HEK293T (cell line): ENCODE measurements at regions not wholly inside any gene's neighbourhood (a gene's known extent, or its start where the extent isn't known, plus 50 kb on each side); places are given as distances from the start of the nearest gene placed in this dataset.
"Not testable (repeated sequence)": the region's sequence is repeated elsewhere in the genome, so short reads cannot be mapped to it uniquely, and the experiment has no call there.

Source experiments
- CTCF ChIA-PET: fragments of 350-600 bp; formaldehyde crosslinking; extraction: SDS; loops from one replicate; lab custom pipeline; 2021; ENCODE audit warnings: antibody characterized with exemption, inconsistent platforms; lab: Yijun Ruan, JAX
- POLR2A ChIA-PET: fragments of 350-600 bp; formaldehyde crosslinking; extraction: SDS; loops from one replicate; lab custom pipeline; 2020; ENCODE audit warnings: antibody characterized with exemption, inconsistent platforms; lab: Yijun Ruan, JAX
- DNase-seq: peaks from one replicate; pipeline ENCODE4 v3.0.0; 2012; ENCODE audit warnings: mixed read lengths; ENCODE audit errors: extremely low spot score
- ARNT ChIP-seq: fragments of 450-650 bp; IDR thresholded peaks from 2 replicates; pipeline ENCODE4 v1.6.1; 2017; ENCODE audit warnings: mild to moderate bottlenecking
- BHLHE40 ChIP-seq: fragments of 450-650 bp; IDR thresholded peaks from 2 replicates; pipeline ENCODE4 v1.6.1; 2016; ENCODE audit warnings: mild to moderate bottlenecking, moderate library complexity, borderline replicate concordance
- CTBP1 ChIP-seq: fragments of 450-650 bp; IDR thresholded peaks from 2 replicates; pipeline ENCODE4 v1.6.1; 2016; ENCODE audit warnings: borderline replicate concordance
- ELF4 ChIP-seq: fragments of 450-650 bp; IDR thresholded peaks from 2 replicates; pipeline ENCODE4 v1.6.1; 2017; ENCODE audit warnings: antibody characterized with exemption
- FOXA1 ChIP-seq: fragments of 450-650 bp; IDR thresholded peaks from 2 replicates; pipeline ENCODE4 v1.6.1; 2016; ENCODE audit warnings: mild to moderate bottlenecking
- FOXK2 ChIP-seq: fragments of 450-650 bp; IDR thresholded peaks from 2 replicates; pipeline ENCODE4 v1.6.1; 2016; ENCODE audit warnings: mild to moderate bottlenecking
- FOXM1 ChIP-seq: fragments of 450-650 bp; IDR thresholded peaks from 2 replicates; pipeline ENCODE4 v1.6.1; 2017; ENCODE audit warnings: mild to moderate bottlenecking, borderline replicate concordance
- HDGF ChIP-seq: fragments of 450-650 bp; IDR thresholded peaks from 2 replicates; pipeline ENCODE4 v1.6.1; 2017; ENCODE audit warnings: antibody characterized with exemption, borderline replicate concordance
- L3MBTL2 ChIP-seq: fragments of 450-650 bp; conservative IDR thresholded peaks from 2 replicates; pipeline ENCODE4 v1.6.1; 2016; ENCODE audit warnings: mild to moderate bottlenecking
- LEF1 ChIP-seq: fragments of 450-650 bp; IDR thresholded peaks from 2 replicates; pipeline ENCODE4 v1.6.1; 2017; ENCODE audit warnings: mild to moderate bottlenecking, borderline replicate concordance
- NFRKB ChIP-seq: fragments of 450-650 bp; IDR thresholded peaks from 2 replicates; pipeline ENCODE4 v1.6.1; 2016; ENCODE audit warnings: mild to moderate bottlenecking, moderate library complexity
- SP1 ChIP-seq: fragments of 450-650 bp; IDR thresholded peaks from 2 replicates; pipeline ENCODE4 v1.6.1; 2017
- SUZ12 ChIP-seq: fragments of 450-650 bp; IDR thresholded peaks from 2 replicates; pipeline ENCODE4 v1.6.1; 2016; ENCODE audit warnings: mild to moderate bottlenecking
- TARDBP ChIP-seq: fragments of 450-650 bp; IDR thresholded peaks from 2 replicates; pipeline ENCODE4 v1.6.1; 2016
- ZNF384 ChIP-seq: fragments of 450-650 bp; IDR thresholded peaks from 2 replicates; pipeline ENCODE4 v1.6.1; 2016
- TF ChIP-seq, protein P1 (sequence below): fragments of 450-650 bp; IDR thresholded peaks from 2 replicates; pipeline ENCODE4 v1.6.1; 2016

- POLR2A ChIA-PET, result no interaction called here
- TF ChIP-seq ELF4 (no peak), CTBP1 (no peak), SUZ12 (no peak), FOXM1 (no peak), HDGF (no peak), LEF1 (no peak), TARDBP (no peak), FOXK2 (no peak), FOXA1 (no peak), L3MBTL2 (no peak), BHLHE40 (no peak)
- TF ChIP-seq, protein P1, sequence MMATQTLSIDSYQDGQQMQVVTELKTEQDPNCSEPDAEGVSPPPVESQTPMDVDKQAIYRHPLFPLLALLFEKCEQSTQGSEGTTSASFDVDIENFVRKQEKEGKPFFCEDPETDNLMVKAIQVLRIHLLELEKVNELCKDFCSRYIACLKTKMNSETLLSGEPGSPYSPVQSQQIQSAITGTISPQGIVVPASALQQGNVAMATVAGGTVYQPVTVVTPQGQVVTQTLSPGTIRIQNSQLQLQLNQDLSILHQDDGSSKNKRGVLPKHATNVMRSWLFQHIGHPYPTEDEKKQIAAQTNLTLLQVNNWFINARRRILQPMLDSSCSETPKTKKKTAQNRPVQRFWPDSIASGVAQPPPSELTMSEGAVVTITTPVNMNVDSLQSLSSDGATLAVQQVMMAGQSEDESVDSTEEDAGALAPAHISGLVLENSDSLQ, result no peak
- peak; percentile 60 for DNase-seq
- CTCF ChIA-PET, result interaction anchor here (0.6 to 1.3 kb wide), 10 partner anchors 10 to 294 kb away, joined by 3 to 5 read pairs (median 4); no protein-coding TSS in a partner anchor
Measured at GRCh38 chr6:12637960-12638641, 78.5 kb upstream of the PHACTR1 start.

GRCh38 chr6:12640438-12640837 lies 76.1 kb upstream of the PHACTR1 start:
- DNase-seq, result no peak
- POLR2A ChIA-PET, result no interaction called here
- TF ChIP-seq HDGF, result no peak
- no peak for TF ChIP-seq CTBP1
- no peak for TF ChIP-seq ELF4
- no peak for TF ChIP-seq ZNF384
- TF ChIP-seq, protein P1, result no peak
- no peak for TF ChIP-seq FOXM1
- no peak for TF ChIP-seq FOXA1
- TF ChIP-seq FOXK2, result no peak
- TF ChIP-seq ARNT, result no peak
- no peak for TF ChIP-seq L3MBTL2
- no peak for TF ChIP-seq BHLHE40
- TF ChIP-seq TARDBP, result no peak
- no peak for TF ChIP-seq SUZ12
- no peak for TF ChIP-seq LEF1
- no peak for TF ChIP-seq SP1
- no peak for TF ChIP-seq NFRKB
- CTCF ChIA-PET, result no interaction called here

GRCh38 chr6:12641785-12642184 lies 74.8 kb upstream of the PHACTR1 start:
- CTCF ChIA-PET, POLR2A ChIA-PET, DNase-seq: not testable (repeated sequence)

DNA sequence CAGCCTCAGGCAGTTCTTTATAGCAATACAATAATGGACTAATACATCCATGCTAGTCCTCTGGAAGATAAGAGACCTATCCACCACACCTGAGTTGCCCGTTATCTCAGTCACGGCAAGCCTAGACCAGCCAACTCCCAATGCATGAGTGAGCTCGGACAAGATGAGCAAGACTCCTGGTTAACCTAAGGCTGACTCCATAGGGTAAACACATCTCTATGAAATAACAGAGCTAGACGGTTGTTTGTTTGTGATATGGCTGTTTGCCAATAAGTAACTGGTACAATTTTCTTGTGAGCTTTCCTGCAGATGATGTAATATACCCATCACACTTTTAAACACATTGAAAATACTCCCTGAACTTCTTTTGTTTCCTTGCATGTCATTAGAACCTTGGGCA lies 70.6 kb upstream of the PHACTR1 start:
- TF ChIP-seq, protein P1, result no peak
- no peak for DNase-seq
- POLR2A ChIA-PET, result no interaction called here
- CTCF ChIA-PET, result interaction anchor here (0.6 kb wide), 1 partner anchor 265 kb away, joined by 3 read pairs; no protein-coding TSS in a partner anchor

DNA sequence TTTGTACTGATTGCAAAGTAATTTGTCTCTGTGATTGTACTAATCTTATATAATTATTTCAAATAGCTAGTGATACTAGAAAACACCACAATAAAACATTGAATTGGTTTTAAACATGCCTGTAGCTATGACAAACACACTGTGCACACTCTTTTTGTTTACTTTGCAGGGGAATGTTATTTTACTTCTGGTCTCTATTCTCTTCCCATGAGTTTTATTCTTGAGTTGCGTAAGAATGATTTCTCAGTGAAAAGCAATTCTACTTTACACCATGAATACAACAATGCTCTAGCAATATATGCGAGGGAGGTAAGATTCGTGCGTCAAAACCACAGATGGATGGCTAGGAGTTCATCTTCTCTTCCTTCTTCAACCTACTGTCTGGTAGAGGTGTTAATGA lies 68.4 kb upstream of the PHACTR1 start:
- no peak for DNase-seq
- TF ChIP-seq HDGF (no peak), BHLHE40 (no peak)
- CTCF ChIA-PET, result interaction anchor here (0.8 to 1.3 kb wide), 3 partner anchors 10 to 263 kb away, joined by 3 to 4 read pairs (median 4); no protein-coding TSS in a partner anchor
- POLR2A ChIA-PET, result no interaction called here

GRCh38 chr6:12649325-12649724 lies 67.2 kb upstream of the PHACTR1 start:
- DNase-seq, result no peak
- POLR2A ChIA-PET, result no interaction called here
- CTCF ChIA-PET, result no interaction called here
- TF ChIP-seq CTBP1, result no peak
- no peak for TF ChIP-seq HDGF

DNA sequence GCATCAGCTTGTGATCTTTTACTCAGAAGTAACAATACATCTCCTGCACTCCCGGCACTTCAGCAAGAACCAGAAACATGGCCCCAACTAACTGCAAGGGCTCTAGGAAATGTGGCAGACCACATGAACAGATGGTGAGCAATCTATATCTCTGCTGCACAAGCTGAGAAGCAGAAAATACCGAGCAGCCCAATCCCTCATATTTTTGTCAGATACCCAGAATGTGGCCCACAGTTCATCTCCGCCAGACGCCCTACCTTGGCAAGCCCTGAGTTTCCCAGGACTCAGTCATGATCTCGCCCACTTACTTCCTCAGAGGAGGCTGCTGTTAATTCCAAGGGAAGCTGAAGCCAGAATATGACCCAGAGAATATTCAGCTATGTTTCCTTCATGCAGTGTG lies 63.1 kb upstream of the PHACTR1 start:
- no peak for DNase-seq
- ChIA-PET POLR2A (no interaction called here), CTCF (no interaction called here)
- TF ChIP-seq FOXK2 (no peak), ZNF384 (no peak), ARNT (no peak), L3MBTL2 (no peak), FOXM1 (no peak), SP1 (no peak), FOXA1 (no peak), HDGF (no peak), LEF1 (no peak), SUZ12 (no peak), TARDBP (no peak), NFRKB (no peak), BHLHE40 (no peak), ELF4 (no peak), CTBP1 (no peak)
- TF ChIP-seq, protein P1, result no peak
